PFSK-1 (cell line): ENCODE measurements at regions not wholly inside any gene's neighbourhood (a gene's known extent, or its start where the extent isn't known, plus 50 kb on each side); places are given as distances from the start of the nearest gene placed in this dataset.

ENCODE experiments used
- POLR2AphosphoS5 ChIP-seq: IDR thresholded peaks from 2 replicates; pipeline ENCODE4 v1.6.1; 2012; ENCODE audit warnings: low read depth, mild to moderate bottlenecking, control low read depth, low read length, moderate library complexity
- REST ChIP-seq, 2 experiments: IDR thresholded peaks; 2 replicates each; pipeline versions ENCODE4 v1.6.1 to v1.8.0; 2011 to 2012; ENCODE audit warnings: low read depth in 2 of 2, low read length in 2 of 2, control low read depth in 1 of 2, inconsistent platforms in 1 of 2, mild to moderate bottlenecking in 1 of 2, moderate library complexity in 1 of 2; ENCODE audit not compliant: insufficient read depth in 1 of 2
- TAF1 ChIP-seq: IDR thresholded peaks from 2 replicates; pipeline ENCODE4 v1.6.1; 2012; ENCODE audit warnings: low read length, control low read depth, borderline replicate concordance; ENCODE audit not compliant: insufficient read depth

- TF ChIP-seq POLR2AphosphoS5, result no peak
- TF ChIP-seq TAF1, result no peak
- TF ChIP-seq REST (IDR thresholded peaks at IDR 0.05; ENCODE audit: insufficient read depth in 1 of 2, low read depth in 2 of 2, low read length in 2 of 2), result no peak
These were observed 326.6 kb downstream of the MZT1 start for GRCh38 chr13:72400856-72401255.
